ENCODE measurements at regions not wholly inside any gene's neighbourhood (a gene's known extent, or its start where the extent isn't known, plus 50 kb on each side); places are given as distances from the start of the nearest gene placed in this dataset.

GRCh38 chr13:95437561-95437960 is 115.0 kb upstream of the CLDN10 start:
- WGBS = 90% methylated on average over 7 of the region's 7 CpGs
- DNase-seq (ENCODE audit: low spot score) = no peak
- no peak overlapping the region for H3K27ac ChIP-seq (ENCODE audit: low read depth in 1 of 2, low read length in 2 of 2)
- no peaks in the 10 kb centered on the region for H3K4me1 ChIP-seq (ENCODE audit: control insufficient read depth in 4 of 4, insufficient read depth in 4 of 4, low read length in 3 of 4)
- H3K27me3 ChIP-seq (ENCODE audit: control insufficient read depth in 4 of 4, insufficient read depth in 4 of 4, low read length in 3 of 4) = no peaks in the 10 kb centered on the region
- H3K9ac ChIP-seq (ENCODE audit: low read depth in 1 of 2, low read length in 2 of 2) = no peak overlapping the region
- H3K36me3 ChIP-seq (ENCODE audit: control insufficient read depth in 4 of 4, insufficient read depth in 3 of 4, low read depth in 1 of 4, low read length in 3 of 4) = no peaks in the 10 kb centered on the region
- no peaks in the 10 kb centered on the region for H3K9me3 ChIP-seq (ENCODE audit: control insufficient read depth in 4 of 4, low read length in 3 of 4)
- TF ChIP-seq YY1 (IDR thresholded peaks at IDR 0.05) (no peak), RXRA (IDR thresholded peaks at IDR 0.05) (no peak), TAF1 (conservative IDR thresholded peaks at IDR 0.05) (no peak), ZBTB33 (IDR thresholded peaks at IDR 0.05) (no peak), FOXA1 (IDR thresholded peaks at IDR 0.05) (no peak), CTCF (IDR thresholded peaks at IDR 0.05; ENCODE audit: low read depth, low read length, missing input control) (no peak), EGR1 (IDR thresholded peaks at IDR 0.05; ENCODE audit: low read depth in 2 of 2) (no peak), HNF4A (conservative IDR thresholded peaks at IDR 0.05) (no peak), HNF4G (IDR thresholded peaks at IDR 0.05) (no peak), SP1 (IDR thresholded peaks at IDR 0.05) (no peak), MAX (IDR thresholded peaks at IDR 0.05) (no peak), ATF3 (IDR thresholded peaks at IDR 0.05) (no peak), NR2F2 (IDR thresholded peaks at IDR 0.05) (no peak), RAD21 (IDR thresholded peaks at IDR 0.05) (no peak), JUND (IDR thresholded peaks at IDR 0.05) (no peak), FOXA2 (IDR thresholded peaks at IDR 0.05) (no peak), REST (IDR thresholded peaks at IDR 0.05) (no peak), GABPA (IDR thresholded peaks at IDR 0.05 in 1 of 2, conservative IDR thresholded peaks at IDR 0.05 in 1 of 2) (no peak)
- no peak overlapping the region for H3K4me3 ChIP-seq (ENCODE audit: low read depth in 1 of 3, low read length in 3 of 3)

All from liver (tissue), 8 donors.